ENCODE measurements at regions not wholly inside any gene's neighbourhood (a gene's known extent, or its start where the extent isn't known, plus 50 kb on each side); places are given as distances from the start of the nearest gene placed in this dataset.

GRCh38 chr19:29293736-29294342 is 80.9 kb upstream of the UQCRFS1 start:
- TF ChIP-seq CTCF (IDR thresholded peaks at IDR 0.05; ENCODE audit: control extremely low read depth in 1 of 3, insufficient read depth in 1 of 3, low read depth in 1 of 3, low read length in 3 of 3) = no peak
- TF ChIP-seq TCF12 (IDR thresholded peaks at IDR 0.05; ENCODE audit: low read depth, low read length) = no peak
- TF ChIP-seq ATF2 (IDR thresholded peaks at IDR 0.05; ENCODE audit: low read length) = no peak
- no peak for TF ChIP-seq POLR2A (IDR thresholded peaks at IDR 0.05; ENCODE audit: control extremely low read depth in 1 of 2, low read depth in 2 of 2, low read length in 2 of 2)
- TF ChIP-seq SIX5 (IDR thresholded peaks at IDR 0.05; ENCODE audit: low read depth, low read length) = no peak
- TF ChIP-seq GABPA (IDR thresholded peaks at IDR 0.05; ENCODE audit: borderline replicate concordance, insufficient read depth, low read length) = no peak
- TF ChIP-seq EZH2 (IDR thresholded peaks at IDR 0.05; ENCODE audit: low read depth, low read length, severe bottlenecking) = no peak
- TF ChIP-seq TBP (IDR thresholded peaks at IDR 0.05; ENCODE audit: low read depth, low read length) = no peak
- TF ChIP-seq POLR2AphosphoS5 (IDR thresholded peaks at IDR 0.05; ENCODE audit: low read depth, low read length) = no peak
- TF ChIP-seq CTBP2 (IDR thresholded peaks at IDR 0.05; ENCODE audit: borderline replicate concordance, insufficient read depth, insufficient read length, low read length) = no peak
- TF ChIP-seq CREB1 (IDR thresholded peaks at IDR 0.05) = no peak
- TF ChIP-seq CHD2 (IDR thresholded peaks at IDR 0.05; ENCODE audit: low read length) = no peak
- TF ChIP-seq SIN3A (conservative IDR thresholded peaks at IDR 0.05 in 1 of 2, IDR thresholded peaks at IDR 0.05 in 1 of 2; ENCODE audit: low read depth in 1 of 2, low read length in 2 of 2) = no peak
